WTC11 (cell line): ENCODE measurements at regions not wholly inside any gene's neighbourhood (a gene's known extent, or its start where the extent isn't known, plus 50 kb on each side); places are given as distances from the start of the nearest gene placed in this dataset.

Source experiments
- ATAC-seq: fragments of 200-7000 bp; cut with Tn5 transposase; 2 replicates; pipeline ENCODE4 v1.10.0; 2021; ENCODE audit warnings: mild to moderate bottlenecking, moderate library complexity
- CTCF ChIA-PET: fragments of 300-600 bp; sonication (Branson Sonifier 250); formaldehyde crosslinking; loops from one replicate; lab custom pipeline; 2021; ENCODE audit warnings: antibody characterized with exemption; lab: Charles Lee
- POLR2A ChIA-PET: fragments of 350-600 bp; sonication (Branson Sonifier 250); formaldehyde crosslinking; loops from one replicate; lab custom pipeline; 2021; ENCODE audit warnings: antibody characterized with exemption; lab: Charles Lee
- DNase-seq: peaks from one replicate; pipeline ENCODE4 v3.0.0; 2021; ENCODE audit warnings: low spot score
- H3K27ac Mint-ChIP-seq: 2 replicates; pipeline ENCODE4 v1.8.0; 2021; ENCODE audit warnings: mixed read lengths
- H3K27me3 Mint-ChIP-seq: 2 replicates; pipeline ENCODE4 v1.8.0; 2021; ENCODE audit warnings: low read depth, mild to moderate bottlenecking, moderate library complexity, mixed read lengths
- H3K36me3 Mint-ChIP-seq: 2 replicates; pipeline ENCODE4 v1.8.0; 2021; ENCODE audit warnings: mixed read lengths
- H3K4me1 Mint-ChIP-seq: 2 replicates; pipeline ENCODE4 v1.8.0; 2022; ENCODE audit warnings: mixed read lengths
- H3K4me3 Mint-ChIP-seq: 2 replicates; pipeline ENCODE4 v1.8.0; 2021; ENCODE audit warnings: mild to moderate bottlenecking, moderate library complexity, mixed read lengths
- H3K9me3 Mint-ChIP-seq: 2 replicates; pipeline ENCODE4 v1.8.0; 2021; ENCODE audit warnings: mixed read lengths
- ARID4B ChIP-seq: sonication (generic); formaldehyde crosslinking; IDR thresholded peaks from 2 replicates; pipeline ENCODE4 v1.8.0; 2023; ENCODE audit warnings: missing genetic modification reagents, mild to moderate bottlenecking, borderline replicate concordance
- ATF6 ChIP-seq: sonication (generic); formaldehyde crosslinking; IDR thresholded peaks from 2 replicates; pipeline ENCODE4 v1.8.1; 2023; ENCODE audit warnings: mild to moderate bottlenecking, missing genetic modification reagents
- CREB1 ChIP-seq: sonication (generic); formaldehyde crosslinking; IDR thresholded peaks from 2 replicates; pipeline ENCODE4 v1.8.0; 2023; ENCODE audit warnings: mild to moderate bottlenecking, missing genetic modification reagents
- CTCF ChIP-seq: fragments of 200-600 bp; IDR thresholded peaks from 2 replicates; pipeline ENCODE4 v1.8.0; 2022; ENCODE audit warnings: antibody characterized with exemption
- E2F5 ChIP-seq: sonication (generic); formaldehyde crosslinking; IDR thresholded peaks from 2 replicates; pipeline ENCODE4 v1.8.1; 2022; ENCODE audit warnings: mild to moderate bottlenecking, moderate library complexity, missing genetic modification reagents
- ELF4 ChIP-seq: sonication (generic); formaldehyde crosslinking; IDR thresholded peaks from 2 replicates; pipeline ENCODE4 v1.8.1; 2022; ENCODE audit warnings: low read depth, mild to moderate bottlenecking, moderate library complexity, missing genetic modification reagents
- EMX1 ChIP-seq: fragments of 250-450 bp; sonication (Bioruptor Pico); IDR thresholded peaks from 2 replicates; pipeline ENCODE4 v1.8.0; 2021; ENCODE audit warnings: mild to moderate bottlenecking
- ESRRA ChIP-seq: sonication (generic); formaldehyde crosslinking; IDR thresholded peaks from 2 replicates; pipeline ENCODE4 v1.8.1; 2022; ENCODE audit warnings: mild to moderate bottlenecking, missing genetic modification reagents, borderline replicate concordance
- FOXP4 ChIP-seq: sonication (generic); formaldehyde crosslinking; IDR thresholded peaks from 2 replicates; pipeline ENCODE4 v1.8.0; 2022; ENCODE audit warnings: mild to moderate bottlenecking, missing genetic modification reagents
- NFATC4 ChIP-seq: fragments of 250-450 bp; sonication (Bioruptor Pico); IDR thresholded peaks from 2 replicates; pipeline ENCODE4 v1.9.0; 2021; ENCODE audit warnings: mild to moderate bottlenecking
- NR1H2 ChIP-seq: sonication (generic); formaldehyde crosslinking; IDR thresholded peaks from 2 replicates; pipeline ENCODE4 v1.9.0; 2021; ENCODE audit warnings: mild to moderate bottlenecking, moderate library complexity, missing genetic modification reagents
- ZNF317 ChIP-seq: sonication (generic); formaldehyde crosslinking; IDR thresholded peaks from 2 replicates; pipeline ENCODE4 v1.8.1; 2023; ENCODE audit warnings: low read depth, mild to moderate bottlenecking, moderate library complexity, missing genetic modification reagents, borderline replicate concordance
- ZNF416 ChIP-seq: fragments of 250-450 bp; sonication (Bioruptor Pico); IDR thresholded peaks from 2 replicates; pipeline ENCODE4 v1.9.0; 2021; ENCODE audit warnings: mild to moderate bottlenecking, inconsistent platforms
- ZNF425 ChIP-seq: fragments of 250-450 bp; sonication (Bioruptor Pico); conservative IDR thresholded peaks from 2 replicates; pipeline ENCODE4 v1.9.0; 2021; ENCODE audit warnings: mild to moderate bottlenecking

GRCh38 chr12:4116251-4117111 is 157.1 kb upstream of the CCND2 start:
- Mint-ChIP-seq H3K36me3 (no peaks in the 10 kb centered on the region), H3K9me3 (peaks cover 8% of the 10 kb centered on the region; the same call in 1 of the 2 replicates), H3K4me3 (no peak overlapping the region), H3K27ac (0 out of 2 replicates have a peak overlapping the region, but pooled peaks have one; percentile 8), H3K27me3 (peaks cover 3% of the 10 kb centered on the region; the same call in 1 of the 2 replicates), H3K4me1 (peaks cover 33% of the 10 kb centered on the region)
- CTCF ChIA-PET = interaction anchor here (0.6 to 4.2 kb wide), 20 partner anchors 9 to 233 kb away, joined by 3 to 38 read pairs (median 4); partner anchors contain the start of gene CCND2
- POLR2A ChIA-PET = interaction anchor here (0.6 to 3.2 kb wide), 11 partner anchors 9 to 253 kb away, joined by 3 to 21 read pairs (median 4); partner anchors contain the start of gene CCND2
- ATAC-seq = peak; percentile 31
- 0 out of 2 replicates have a peak, but pooled peaks have one; percentile 21 for TF ChIP-seq ESRRA (CRISPR knock-in tag)
- TF ChIP-seq E2F5 (CRISPR knock-in tag) = no peak
- no peak for DNase-seq

- no peaks in the 10 kb centered on the region for H3K36me3 Mint-ChIP-seq
- POLR2A ChIA-PET = interaction anchor here (1.6 to 3.2 kb wide), 3 partner anchors 18 to 161 kb away, joined by 5 to 21 read pairs (median 10); no protein-coding TSS in a partner anchor
- peaks cover 8% of the 10 kb centered on the region; the same call in 1 of the 2 replicates for H3K9me3 Mint-ChIP-seq
- peaks cover 36% of the 10 kb centered on the region for H3K4me1 Mint-ChIP-seq
- H3K4me3 Mint-ChIP-seq = no peak overlapping the region
- TF ChIP-seq NR1H2 = no peak
- TF ChIP-seq ZNF425 = no peak
- no peak for TF ChIP-seq ATF6
- no peak for TF ChIP-seq CTCF
- no peak for TF ChIP-seq ARID4B
- no peak for TF ChIP-seq FOXP4 (CRISPR knock-in tag)
- no peak for TF ChIP-seq NFATC4 (CRISPR knock-in tag)
- no peak for TF ChIP-seq CREB1
- TF ChIP-seq EMX1 (CRISPR knock-in tag) = no peak
- no peak for TF ChIP-seq ZNF317 (CRISPR knock-in tag)
- TF ChIP-seq ZNF416 (CRISPR knock-in tag) = no peak
- no peak for TF ChIP-seq ELF4 (CRISPR knock-in tag)
- DNase-seq (peak; percentile 45), ATAC-seq (peak; percentile 81)
- H3K27me3 Mint-ChIP-seq = peaks cover 5% of the 10 kb centered on the region; the same call in 1 of the 2 replicates
- CTCF ChIA-PET = interaction anchor here (0.7 to 4.2 kb wide), 17 partner anchors 8 to 162 kb away, joined by 3 to 38 read pairs (median 6); partner anchors contain the start of gene CCND2
- H3K27ac Mint-ChIP-seq = no peak overlapping the region
Measured at GRCh38 chr12:4115570-4115969, 158.0 kb upstream of the CCND2 start.
